Astrocyte of the cerebellum (primary cell): ENCODE measurements at regions not wholly inside any gene's neighbourhood (a gene's known extent, or its start where the extent isn't known, plus 50 kb on each side); places are given as distances from the start of the nearest gene placed in this dataset.

ENCODE experiments used
- DNase-seq: peaks from one replicate; pipeline ENCODE4 v3.0.0-alpha.2; 2011; ENCODE audit warnings: low read depth
- H3K4me3 ChIP-seq: 2 replicates; pipeline ENCODE4 v1.5.1; 2011; ENCODE audit warnings: mild to moderate bottlenecking, low read depth, low read length, moderate library complexity
- in situ Hi-C: cut with HindIII; loops from 2 replicates; pipeline ENCODE4 v1.10.0; 2017; ENCODE audit warnings: low sequenced_read_pairs
- TF ChIP-seq, protein P1 (sequence below): IDR thresholded peaks from 2 replicates; pipeline ENCODE4 v1.5.1; 2012; ENCODE audit warnings: low read length, low read depth, moderate library complexity, mild to moderate bottlenecking; ENCODE audit errors: missing control alignments

DNA sequence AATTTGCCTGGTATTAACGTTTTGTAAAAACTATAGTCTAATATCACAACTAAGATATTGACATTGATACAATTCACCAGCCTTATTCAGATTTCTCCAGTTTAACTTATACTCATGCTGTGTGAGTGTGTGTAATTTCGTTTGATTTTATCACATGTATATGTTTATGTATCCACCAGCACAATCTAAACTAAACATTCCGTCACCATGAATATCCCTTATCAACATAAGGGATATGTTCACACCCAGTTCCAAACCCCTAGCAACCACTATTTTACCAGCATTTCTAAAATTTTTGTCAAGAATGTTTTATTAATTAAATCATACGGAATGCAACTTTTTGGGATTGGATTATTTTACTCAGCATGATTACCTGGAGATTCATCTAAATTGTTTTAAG is 450.3 kb downstream of the FBXO15 start:
- TF ChIP-seq, protein P1, sequence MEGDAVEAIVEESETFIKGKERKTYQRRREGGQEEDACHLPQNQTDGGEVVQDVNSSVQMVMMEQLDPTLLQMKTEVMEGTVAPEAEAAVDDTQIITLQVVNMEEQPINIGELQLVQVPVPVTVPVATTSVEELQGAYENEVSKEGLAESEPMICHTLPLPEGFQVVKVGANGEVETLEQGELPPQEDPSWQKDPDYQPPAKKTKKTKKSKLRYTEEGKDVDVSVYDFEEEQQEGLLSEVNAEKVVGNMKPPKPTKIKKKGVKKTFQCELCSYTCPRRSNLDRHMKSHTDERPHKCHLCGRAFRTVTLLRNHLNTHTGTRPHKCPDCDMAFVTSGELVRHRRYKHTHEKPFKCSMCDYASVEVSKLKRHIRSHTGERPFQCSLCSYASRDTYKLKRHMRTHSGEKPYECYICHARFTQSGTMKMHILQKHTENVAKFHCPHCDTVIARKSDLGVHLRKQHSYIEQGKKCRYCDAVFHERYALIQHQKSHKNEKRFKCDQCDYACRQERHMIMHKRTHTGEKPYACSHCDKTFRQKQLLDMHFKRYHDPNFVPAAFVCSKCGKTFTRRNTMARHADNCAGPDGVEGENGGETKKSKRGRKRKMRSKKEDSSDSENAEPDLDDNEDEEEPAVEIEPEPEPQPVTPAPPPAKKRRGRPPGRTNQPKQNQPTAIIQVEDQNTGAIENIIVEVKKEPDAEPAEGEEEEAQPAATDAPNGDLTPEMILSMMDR: no peak
- no peak for DNase-seq
- no peak overlapping the region for H3K4me3 ChIP-seq
- in situ Hi-C loops: no loop called here

DNA sequence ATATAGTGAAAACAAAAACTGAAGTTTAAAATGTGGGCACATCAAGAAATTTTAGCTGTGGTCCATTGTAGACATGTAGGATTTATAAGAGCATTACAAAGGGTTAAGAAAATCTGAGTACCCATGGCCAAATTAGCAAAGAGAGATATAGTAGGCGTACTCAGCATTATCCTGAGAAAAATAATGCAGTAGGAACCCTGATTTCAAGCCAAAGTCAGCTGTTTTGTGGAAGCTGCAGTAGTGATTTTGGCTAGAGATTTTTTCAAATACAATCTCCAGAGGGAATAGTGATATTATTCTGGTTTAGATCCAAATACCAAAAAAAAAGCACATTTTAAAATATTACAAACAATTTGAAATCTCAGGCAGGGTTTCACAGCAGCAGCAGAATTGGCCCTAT is 450.9 kb downstream of the FBXO15 start:
- TF ChIP-seq, protein P1: no peak
- no peak for DNase-seq
- in situ Hi-C loops: no loop called here
- H3K4me3 ChIP-seq: no peak overlapping the region

DNA sequence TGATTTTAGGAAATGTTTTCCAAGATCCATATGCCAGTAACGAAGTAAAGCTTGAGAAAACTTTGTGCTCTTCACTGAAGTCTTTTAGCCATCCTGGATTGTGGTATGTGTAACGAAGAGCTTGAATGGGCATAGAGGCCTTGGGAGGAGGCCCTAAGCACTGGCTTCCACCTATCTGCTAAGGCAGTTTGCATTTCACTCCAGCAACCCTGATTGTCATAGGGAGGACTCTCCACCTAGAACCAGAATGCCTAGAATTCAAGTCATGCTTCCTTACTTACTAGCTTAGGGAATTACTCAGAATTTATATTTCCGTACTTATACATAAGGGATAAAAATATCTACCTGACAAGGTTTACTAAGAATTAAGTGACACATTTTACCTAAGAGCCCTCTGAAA is 451.5 kb downstream of the FBXO15 start:
- DNase-seq: no peak
- no peak overlapping the region for H3K4me3 ChIP-seq
- TF ChIP-seq, protein P1: no peak
- in situ Hi-C loops: no loop called here

DNA sequence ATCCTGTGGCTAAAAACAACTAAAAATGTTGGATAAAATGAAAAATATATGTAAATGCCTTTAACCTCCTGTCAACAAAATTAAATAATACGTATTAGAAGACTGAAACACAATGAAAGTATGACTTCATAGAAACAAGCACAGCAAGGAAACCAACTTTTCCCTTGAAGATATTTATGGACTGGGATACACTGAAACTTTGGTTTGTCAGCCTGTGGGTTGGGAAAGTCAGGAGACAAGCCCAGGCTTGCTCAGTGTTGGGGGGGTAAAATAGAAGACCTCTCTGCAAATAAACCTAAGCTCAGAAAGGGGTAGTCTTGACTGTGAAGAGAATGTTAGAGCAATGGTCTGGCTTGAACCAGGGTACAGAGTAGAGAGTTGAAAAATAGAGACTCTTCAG is 454.5 kb downstream of the FBXO15 start:
- TF ChIP-seq, protein P1: no peak
- in situ Hi-C loops: no loop called here
- H3K4me3 ChIP-seq: no peak overlapping the region
- DNase-seq: no peak

DNA sequence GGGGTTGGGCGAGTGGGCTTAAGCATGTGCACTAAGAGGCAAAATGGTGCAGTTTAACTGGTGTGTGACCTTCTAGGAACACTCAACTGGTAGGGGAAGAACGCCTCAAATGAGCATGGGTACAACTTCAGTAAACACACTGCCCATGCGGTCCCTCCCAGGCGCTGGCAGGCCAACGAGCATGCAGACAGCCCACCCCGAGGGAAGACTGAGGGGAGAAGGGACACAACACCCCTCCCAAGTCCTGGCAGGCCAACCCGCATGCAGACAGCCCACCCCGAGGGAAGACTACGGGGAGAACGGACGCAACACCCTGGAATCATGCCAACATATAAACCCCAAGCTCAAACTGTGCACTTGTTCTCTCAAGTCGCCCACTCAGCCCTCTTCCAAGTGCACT is 456.0 kb downstream of the FBXO15 start:
- TF ChIP-seq, protein P1: no peak
- no peak overlapping the region for H3K4me3 ChIP-seq
- in situ Hi-C loops: no loop called here
- no peak for DNase-seq

DNA sequence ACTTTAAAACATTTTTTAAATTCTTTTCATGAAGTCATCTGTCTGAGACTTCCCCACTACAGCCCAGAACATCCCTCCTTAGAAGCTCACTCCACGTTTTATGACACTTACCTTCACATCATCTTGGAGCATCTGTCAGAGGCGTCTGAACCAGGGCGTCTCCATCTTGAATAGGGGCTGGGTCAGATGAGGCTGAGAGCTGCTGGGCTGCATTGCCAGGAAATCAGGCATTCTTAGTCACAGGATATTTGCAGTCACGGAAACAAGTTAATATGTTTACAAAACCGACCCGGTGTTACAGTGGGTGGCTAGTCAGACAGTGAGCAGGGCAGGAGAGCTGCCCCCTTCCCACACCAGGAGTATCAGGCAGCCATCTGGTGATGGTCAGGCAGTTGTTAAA is 456.5 kb downstream of the FBXO15 start:
- H3K4me3 ChIP-seq: no peak overlapping the region
- DNase-seq: no peak
- in situ Hi-C loops: no loop called here
- TF ChIP-seq, protein P1: no peak

DNA sequence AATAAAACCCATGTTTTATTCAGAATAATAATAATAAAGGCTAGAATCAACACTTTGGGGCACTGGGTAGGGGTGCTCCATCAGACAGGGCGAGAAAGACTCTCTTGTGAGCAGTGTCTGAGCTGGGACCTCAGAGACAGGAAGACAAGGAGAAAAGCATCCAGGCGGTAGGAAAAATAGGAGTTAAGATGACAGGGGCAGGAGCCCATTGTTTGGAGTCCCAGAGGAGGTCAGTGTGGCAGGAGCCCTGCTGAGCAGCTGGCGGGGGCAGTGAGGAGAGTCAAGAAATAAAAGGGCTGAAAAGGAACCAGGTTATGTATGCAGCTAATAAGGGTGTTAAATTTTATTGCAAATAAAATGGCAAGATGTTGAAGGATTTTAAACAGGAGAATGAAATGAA is 457.4 kb downstream of the FBXO15 start:
- no peak for DNase-seq
- in situ Hi-C loops: no loop called here
- no peak overlapping the region for H3K4me3 ChIP-seq
- TF ChIP-seq, protein P1: no peak
